GM21381 (cell line): ENCODE measurements at regions not wholly inside any gene's neighbourhood (a gene's known extent, or its start where the extent isn't known, plus 50 kb on each side); places are given as distances from the start of the nearest gene placed in this dataset.

Experiments
- ATAC-seq: cut with Tn5 transposase; IDR thresholded peaks from one replicate; pipeline ENCODE4 v1.9.1; 2021; ENCODE audit warnings: mild to moderate bottlenecking, moderate library complexity; ENCODE audit not compliant: unreplicated experiment

- ATAC-seq: no peak
Observed at GRCh38 chr15:53401503-53401902, 358.0 kb downstream of the WDR72 start.

DNA sequence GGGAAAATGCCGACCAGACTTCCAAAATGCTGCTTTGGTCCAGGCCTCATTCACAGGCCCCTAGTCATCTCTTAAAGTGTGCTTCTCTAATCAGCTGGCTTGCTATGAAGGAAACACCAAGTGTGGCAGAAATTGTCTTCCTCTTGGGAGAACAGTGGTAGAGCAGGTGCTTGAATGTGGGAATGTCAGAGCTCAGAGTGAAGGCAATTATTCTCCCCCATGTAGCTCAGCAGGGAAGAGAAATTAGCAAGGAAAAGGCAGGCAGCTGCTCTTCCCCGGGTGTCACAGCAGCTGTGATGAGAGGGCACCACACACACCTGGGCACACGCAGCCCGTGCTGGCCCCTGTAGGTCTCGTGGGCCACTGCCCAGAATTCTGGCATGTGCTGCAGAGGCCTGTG is 358.5 kb downstream of the WDR72 start:
- no peak for ATAC-seq

DNA sequence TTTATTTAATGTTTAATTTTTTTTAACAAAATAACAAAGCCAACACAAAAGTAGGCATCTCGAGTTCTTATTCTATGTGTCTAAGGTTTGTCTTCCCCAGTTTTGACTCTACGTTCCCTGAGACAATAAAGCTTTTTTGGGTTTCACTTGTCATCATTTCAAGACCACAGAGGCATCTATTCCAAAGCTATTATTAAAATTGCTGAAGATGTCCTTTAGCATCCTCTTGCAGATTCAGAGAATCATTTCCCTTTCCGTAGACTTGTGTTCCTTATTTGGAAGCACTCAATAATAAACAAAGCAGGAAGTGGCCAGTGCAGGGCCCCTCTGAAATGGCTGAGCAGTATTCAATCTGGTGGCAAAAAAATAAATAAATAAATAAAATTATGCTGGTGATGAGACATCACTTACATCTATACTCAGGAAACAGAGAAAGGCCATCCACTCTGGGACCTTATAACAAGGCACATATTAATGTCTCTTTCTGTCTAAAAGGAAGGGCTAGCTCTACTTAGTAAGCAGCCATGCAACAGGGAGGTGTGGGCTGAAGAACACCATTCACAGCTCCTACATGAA is 362.3 kb downstream of the WDR72 start:
- no peak for ATAC-seq

- no peak for ATAC-seq
Observed at GRCh38 chr15:53395871-53396270, 363.6 kb downstream of the WDR72 start.

DNA sequence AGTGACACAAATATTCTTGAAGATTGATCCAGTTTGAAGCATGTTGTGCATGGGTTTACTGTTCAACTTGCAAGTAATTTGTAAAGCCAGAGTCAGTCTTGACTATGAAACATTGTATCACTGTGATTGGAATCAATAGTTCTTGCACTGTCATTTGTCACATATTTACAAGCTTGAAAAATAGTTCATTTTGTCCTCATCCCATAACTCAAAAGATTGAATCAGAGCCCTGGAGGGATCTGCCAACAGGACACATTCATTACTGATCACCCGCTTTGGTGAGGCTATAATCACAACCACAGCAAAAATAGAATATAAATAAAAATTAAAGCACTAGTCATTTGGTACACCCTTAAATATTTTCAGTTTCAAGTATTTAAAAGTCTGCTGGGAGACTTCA is 368.9 kb downstream of the WDR72 start:
- no peak for ATAC-seq

GRCh38 chr15:53389271-53390037 is 370.0 kb downstream of the WDR72 start:
- no peak for ATAC-seq

GRCh38 chr15:53384417-53384816 is 375.0 kb downstream of the WDR72 start:
- ATAC-seq: no peak

DNA sequence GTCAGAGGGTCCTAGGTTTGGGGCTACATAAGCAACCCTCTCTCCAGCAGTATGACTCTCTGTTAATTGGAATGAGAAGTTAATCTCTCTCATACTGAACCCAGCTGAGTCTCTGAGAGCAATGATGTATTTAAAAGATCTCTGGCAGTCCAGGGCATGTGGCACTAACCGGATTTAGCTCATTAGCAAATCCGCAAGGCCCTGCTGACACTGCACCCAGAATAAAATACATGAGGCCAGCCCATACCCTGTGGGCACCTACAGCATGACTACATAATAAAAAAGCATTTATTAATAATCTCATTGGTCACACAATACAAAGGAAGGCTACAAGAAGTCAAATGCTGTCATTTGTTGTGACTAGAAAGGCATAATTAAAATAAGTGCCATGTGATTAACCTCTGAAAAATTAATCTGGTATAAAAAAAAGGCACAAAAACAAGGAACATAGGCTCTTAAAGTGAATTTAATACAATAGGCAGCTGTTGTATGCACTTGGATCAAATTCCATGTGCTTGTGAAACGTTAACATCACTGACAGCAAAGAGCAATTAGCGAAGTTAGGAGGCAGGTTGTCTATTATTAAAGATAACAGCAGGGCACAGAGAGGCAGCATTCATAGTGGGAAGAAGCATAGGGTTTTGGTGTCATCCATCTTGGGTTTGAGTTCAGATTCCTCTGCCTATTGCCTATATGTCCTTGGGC is 381.2 kb downstream of the WDR72 start:
- ATAC-seq: no peak

DNA sequence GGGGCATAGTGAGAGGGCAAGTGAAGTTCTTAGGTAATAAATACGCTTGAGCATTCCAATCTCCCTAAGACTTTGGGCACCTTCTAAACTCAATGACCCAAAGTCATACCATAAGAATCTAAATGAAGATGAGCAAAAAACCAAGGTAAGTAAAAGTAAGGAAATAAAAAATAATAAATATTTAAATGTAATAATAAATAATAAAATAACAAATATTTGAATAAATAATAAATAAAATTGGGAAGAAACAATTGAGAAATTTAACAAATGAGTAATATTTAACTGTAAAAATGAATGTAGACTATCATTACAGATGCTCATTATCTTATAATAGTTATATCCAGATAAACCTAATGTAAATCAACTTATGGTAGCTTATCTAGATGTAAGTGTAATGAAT is 391.7 kb downstream of the WDR72 start:
- ATAC-seq: no peak

DNA sequence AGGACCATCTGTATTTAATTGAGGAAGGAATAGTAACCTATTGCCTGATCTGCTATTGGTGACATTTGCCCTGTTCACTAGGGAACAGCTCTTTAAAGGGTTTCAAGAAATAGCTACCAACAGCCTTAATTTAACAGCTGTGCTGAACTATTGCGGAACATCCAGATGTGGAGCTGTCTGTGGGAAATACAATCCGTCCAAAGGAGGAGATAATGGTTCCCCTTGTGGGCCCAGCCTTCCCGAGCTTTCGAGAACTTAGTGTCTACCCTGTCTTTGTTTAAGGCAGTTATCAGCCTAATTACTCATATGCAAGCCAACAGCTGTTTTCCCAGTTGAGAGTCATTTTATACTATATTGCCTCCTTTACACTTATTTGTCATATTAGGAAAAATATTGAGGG is 398.6 kb downstream of the WDR72 start:
- no peak for ATAC-seq

DNA sequence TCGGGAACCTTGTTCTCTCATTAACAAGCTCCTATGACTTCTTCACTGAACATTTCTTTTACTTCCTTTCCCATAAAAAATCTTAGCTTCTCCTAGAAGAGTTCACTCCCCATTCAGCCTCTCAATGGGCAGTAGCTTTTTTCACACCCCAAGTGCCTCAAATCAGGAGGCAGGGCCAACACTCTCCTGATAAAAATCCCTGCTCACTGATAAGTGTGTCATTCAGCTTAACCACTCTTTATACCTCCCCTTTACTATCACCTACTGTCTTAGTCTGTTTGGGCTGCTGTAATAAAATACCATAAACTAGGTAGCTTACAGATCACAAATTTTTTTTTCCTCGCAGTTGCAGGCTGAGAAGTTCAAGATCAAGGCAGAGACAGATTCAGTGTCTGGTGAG is 400.4 kb downstream of the WDR72 start:
- ATAC-seq: no peak

- no peak for ATAC-seq
Observed at GRCh38 chr15:53354874-53355273, 404.6 kb downstream of the WDR72 start.

DNA sequence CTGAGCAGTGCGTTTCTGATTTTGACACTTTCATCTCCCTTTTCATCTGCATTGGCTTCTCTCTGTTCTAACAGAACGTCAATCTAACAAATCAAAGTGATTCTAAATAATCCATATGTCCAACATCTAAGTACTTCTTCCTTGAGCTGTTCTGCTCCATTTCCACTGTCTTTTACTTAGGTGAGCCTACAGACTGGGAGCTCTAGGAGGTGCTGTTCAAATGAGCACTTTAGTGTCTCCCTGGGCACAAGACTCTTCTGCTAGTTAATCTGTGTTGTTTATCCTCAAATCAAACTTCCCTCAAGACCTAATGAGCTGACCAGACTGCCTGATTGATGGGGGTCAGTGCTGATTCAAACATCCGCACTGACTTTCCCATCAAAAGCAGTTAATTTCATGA is 408.1 kb downstream of the WDR72 start:
- no peak for ATAC-seq

GRCh38 chr15:53346583-53346982 is 412.9 kb downstream of the WDR72 start:
- no peak for ATAC-seq

DNA sequence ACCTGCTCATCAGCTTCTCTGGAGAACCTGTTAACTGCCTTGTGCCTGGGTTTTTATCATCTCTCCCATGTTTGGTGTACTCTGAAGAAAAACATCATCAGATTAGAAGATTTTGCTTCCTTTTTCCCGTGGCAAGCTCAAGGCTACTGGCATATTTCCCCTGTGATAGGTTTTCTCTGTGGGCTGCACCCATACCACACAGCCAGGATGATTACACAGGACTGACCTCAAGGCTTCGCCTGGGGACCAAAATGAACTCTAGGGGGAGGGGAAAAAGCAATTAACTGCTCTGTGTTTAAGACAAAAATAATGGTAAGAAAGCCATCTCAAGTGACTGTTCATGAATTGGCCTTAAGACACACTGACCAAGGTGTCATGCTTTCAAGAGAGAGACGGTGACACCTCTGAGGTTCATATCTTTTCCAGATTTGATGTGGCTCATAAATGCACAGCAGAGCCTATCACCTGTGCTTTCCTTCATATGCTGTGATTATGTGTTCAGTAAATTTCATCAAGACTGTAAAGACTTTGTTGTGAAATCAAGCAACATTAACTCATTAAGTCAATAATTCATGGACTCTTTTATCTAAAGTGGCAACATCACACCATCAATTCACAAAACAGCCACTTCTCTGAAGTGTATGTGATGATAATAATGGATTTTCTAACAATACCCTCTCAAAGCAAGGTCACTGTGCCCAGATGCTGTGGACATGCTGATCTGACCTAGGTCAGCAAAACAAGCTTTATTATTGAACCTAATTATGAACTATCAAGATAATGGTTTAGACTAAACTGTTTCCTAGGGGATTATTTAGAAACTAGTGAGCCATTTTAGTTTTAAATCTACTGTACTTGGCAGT is 427.9 kb downstream of the WDR72 start:
- ATAC-seq: no peak

GRCh38 chr15:53328341-53328740 is 431.1 kb downstream of the WDR72 start:
- no peak for ATAC-seq

- no peak for ATAC-seq
Observed at GRCh38 chr15:53324061-53324460, 435.4 kb downstream of the WDR72 start.

DNA sequence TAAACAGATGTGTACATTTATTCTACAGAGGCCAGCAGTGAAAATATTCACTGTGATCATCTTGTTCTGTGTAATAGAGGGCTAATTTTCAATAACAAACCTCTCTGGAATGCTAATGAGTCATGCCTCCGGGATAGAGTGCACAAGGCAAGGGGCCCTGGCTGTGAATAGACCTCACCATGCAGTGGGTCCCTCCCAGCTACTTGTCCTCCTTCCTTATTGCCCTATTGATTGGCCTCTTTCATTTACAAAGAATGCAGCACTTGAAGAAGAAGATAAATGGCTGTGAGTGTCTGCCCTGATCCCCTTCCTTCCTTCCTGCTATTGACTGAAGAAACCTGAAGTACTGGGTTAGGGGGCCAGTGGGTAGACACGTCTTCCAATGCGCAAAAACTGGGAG is 436.3 kb downstream of the WDR72 start:
- ATAC-seq: no peak

- ATAC-seq: no peak
Observed at GRCh38 chr15:53320816-53321215, 438.6 kb downstream of the WDR72 start.

DNA sequence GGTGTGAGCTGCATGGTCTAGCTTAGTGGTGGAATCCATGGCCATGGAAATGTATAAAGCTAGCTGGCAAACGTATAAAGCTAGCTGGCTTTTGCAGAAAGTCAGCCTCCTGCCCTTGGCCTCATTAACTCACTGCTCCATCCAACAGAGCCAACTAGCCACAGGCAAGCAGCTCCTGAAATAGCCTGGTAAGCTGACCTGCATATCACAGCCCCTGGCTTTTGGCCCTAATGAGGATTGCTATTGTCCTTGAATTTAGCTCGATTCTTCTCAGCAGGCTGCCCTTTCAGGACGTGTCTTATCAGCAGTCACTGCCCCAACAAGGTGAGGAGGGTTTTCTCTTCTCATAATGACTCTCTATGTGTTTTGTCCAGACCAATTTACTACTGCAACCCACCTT is 446.8 kb downstream of the WDR72 start:
- ATAC-seq: no peak

DNA sequence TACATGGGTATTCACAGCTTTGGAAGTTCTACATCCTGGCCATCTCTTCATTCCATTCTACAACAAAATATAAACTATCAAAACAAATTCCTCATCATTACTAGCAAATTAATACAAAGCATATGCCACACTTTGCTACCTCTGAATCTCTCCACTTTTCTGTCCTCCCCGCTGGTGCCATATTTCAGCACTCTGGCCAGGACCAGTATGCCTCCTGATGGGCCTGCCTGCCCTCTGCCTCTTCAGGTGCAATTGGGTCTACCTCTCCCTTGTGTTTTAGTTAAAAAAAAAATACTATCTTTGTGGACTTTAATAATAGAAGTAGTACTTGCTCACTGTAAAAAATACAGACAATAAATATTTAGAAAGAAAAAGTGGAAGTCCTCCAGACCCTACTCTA is 448.8 kb downstream of the WDR72 start:
- no peak for ATAC-seq
